Trophoblast cell (in vitro differentiated cells and primary cell): ENCODE measurements at regions not wholly inside any gene's neighbourhood (a gene's known extent, or its start where the extent isn't known, plus 50 kb on each side); places are given as distances from the start of the nearest gene placed in this dataset.

Experiments used
- DNase-seq, 2 donors: peaks; one replicate each; pipeline ENCODE4 v3.0.0-alpha.2; 2016
- H2AFZ ChIP-seq: 2 replicates; pipeline ENCODE4 v1.6.1; 2013; ENCODE audit warnings: low read length, moderate library complexity, mild to moderate bottlenecking; ENCODE audit not compliant: insufficient read depth, poor library complexity
- H2AK5ac ChIP-seq: 2 replicates; pipeline ENCODE4 v1.6.1; 2013; ENCODE audit warnings: mild to moderate bottlenecking, low read length
- H2BK120ac ChIP-seq: 2 replicates; pipeline ENCODE4 v1.6.1; 2013; ENCODE audit warnings: low read length, mild to moderate bottlenecking, moderate library complexity; ENCODE audit not compliant: insufficient read depth, poor library complexity
- H2BK12ac ChIP-seq: 2 replicates; pipeline ENCODE4 v1.6.1; 2013; ENCODE audit warnings: mild to moderate bottlenecking, low read length, moderate library complexity
- H2BK5ac ChIP-seq: 2 replicates; pipeline ENCODE4 v1.6.1; 2013; ENCODE audit warnings: low read length, low read depth, moderate library complexity, mild to moderate bottlenecking; ENCODE audit not compliant: poor library complexity
- H3K14ac ChIP-seq: 2 replicates; pipeline ENCODE4 v1.6.1; 2013; ENCODE audit warnings: mild to moderate bottlenecking, low read length
- H3K18ac ChIP-seq: 2 replicates; pipeline ENCODE4 v1.6.1; 2013; ENCODE audit warnings: mild to moderate bottlenecking, low read length
- H3K23ac ChIP-seq: 2 replicates; pipeline ENCODE4 v1.6.1; 2013; ENCODE audit warnings: low read length
- H3K27ac ChIP-seq: 2 replicates; pipeline ENCODE4 v1.5.1; 2013; ENCODE audit warnings: low read depth, mild to moderate bottlenecking, inconsistent platforms, low read length, moderate library complexity
- H3K27me3 ChIP-seq: 2 replicates; pipeline ENCODE4 v1.6.1; 2013; ENCODE audit warnings: inconsistent platforms, mild to moderate bottlenecking, low read length, moderate library complexity; ENCODE audit not compliant: insufficient read depth
- H3K36me3 ChIP-seq, 2 experiments: 1 replicate in 1 of 2; 2 replicates in 1 of 2; pipeline ENCODE4 v1.6.1; 2013; ENCODE audit warnings: low read length in 2 of 2, mild to moderate bottlenecking in 2 of 2, moderate library complexity in 1 of 2; ENCODE audit not compliant: insufficient read depth in 2 of 2, control insufficient read depth in 1 of 2
- H3K4ac ChIP-seq: 2 replicates; pipeline ENCODE4 v1.6.1; 2013; ENCODE audit warnings: low read depth, mild to moderate bottlenecking, low read length, moderate library complexity
- H3K4me1 ChIP-seq, 2 experiments: 1 replicate in 1 of 2; 2 replicates in 1 of 2; pipeline ENCODE4 v1.6.1; 2013; ENCODE audit warnings: low read length in 2 of 2, mild to moderate bottlenecking in 2 of 2, moderate library complexity in 1 of 2; ENCODE audit not compliant: insufficient read depth in 2 of 2, control insufficient read depth in 1 of 2
- H3K4me2 ChIP-seq: 2 replicates; pipeline ENCODE4 v1.6.1; 2013; ENCODE audit warnings: inconsistent platforms, mild to moderate bottlenecking, low read length, moderate library complexity
- H3K4me3 ChIP-seq: 2 replicates; pipeline ENCODE4 v1.5.1; 2013; ENCODE audit warnings: mild to moderate bottlenecking, low read depth, low read length, inconsistent platforms
- H3K79me1 ChIP-seq: one replicate; pipeline ENCODE4 v1.6.1; 2013; ENCODE audit warnings: low read length
- H3K79me2 ChIP-seq: 2 replicates; pipeline ENCODE4 v1.6.1; 2013; ENCODE audit warnings: low read length, mild to moderate bottlenecking; ENCODE audit not compliant: control insufficient read depth, insufficient read depth, poor library complexity
- H3K9ac ChIP-seq: 2 replicates; pipeline ENCODE4 v1.6.1; 2013; ENCODE audit warnings: mild to moderate bottlenecking, low read length
- H3K9me3 ChIP-seq: 2 replicates; pipeline ENCODE4 v1.6.1; 2013; ENCODE audit warnings: low read depth, mild to moderate bottlenecking, control low read depth, inconsistent platforms, low read length; ENCODE audit not compliant: insufficient read depth
- H4K12ac ChIP-seq: 2 replicates; pipeline ENCODE4 v1.6.1; 2013; ENCODE audit warnings: low read depth, mild to moderate bottlenecking, low read length, moderate library complexity
- H4K8ac ChIP-seq: 2 replicates; pipeline ENCODE4 v1.6.1; 2013; ENCODE audit warnings: low read depth, mild to moderate bottlenecking, low read length, moderate library complexity
- H4K91ac ChIP-seq: one replicate; pipeline ENCODE4 v1.6.1; 2013; ENCODE audit warnings: low read depth, mild to moderate bottlenecking, low read length, moderate library complexity
- WGBS: extraction: QIAGEN DNeasy Blood & Tissue Kit; methylation state at CpG from one replicate; pipeline ENCODE4 v1.1.7; 2013; ENCODE audit warnings: missing lambda C conversion rate; ENCODE audit not compliant: insufficient read length, insufficient coverage; ENCODE audit errors: extremely low coverage; 5-methylcytosine and 5-hydroxymethylcytosine counted together

DNA sequence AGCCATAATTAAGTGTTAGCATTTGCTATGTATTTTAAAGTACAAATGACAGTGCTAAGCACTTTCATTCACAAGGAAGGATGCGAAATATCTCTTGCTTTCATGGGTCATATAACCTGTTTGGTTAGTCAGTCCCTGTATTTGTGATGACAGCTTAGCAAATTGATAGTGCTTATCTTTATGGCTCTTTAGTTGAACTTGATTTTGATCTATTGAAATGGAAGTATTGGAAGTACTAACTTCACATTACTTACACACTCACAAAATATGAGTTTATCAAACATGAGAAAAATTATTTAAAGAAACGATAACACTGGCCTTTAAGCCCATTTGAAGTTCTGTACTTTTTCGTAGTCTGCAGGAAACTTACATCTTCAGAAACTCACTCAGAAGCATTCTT, 97.4 kb upstream of the NEUROD1 start:
- H3K4me3 ChIP-seq = no peak overlapping the region
- peaks cover 4% of the 10 kb centered on the region for H3K79me2 ChIP-seq
- H3K27ac ChIP-seq = no peak overlapping the region
- H3K27me3 ChIP-seq = no peaks in the 10 kb centered on the region
- H2BK5ac ChIP-seq = no peak overlapping the region
- no peak overlapping the region for H3K14ac ChIP-seq
- H3K9me3 ChIP-seq = no peaks in the 10 kb centered on the region
- WGBS = no CpG with 5 or more reads among the region's 3 CpGs
- no peak overlapping the region for H4K12ac ChIP-seq
- H3K4ac ChIP-seq = no peak overlapping the region
- H2AFZ ChIP-seq = no peak overlapping the region
- no peak overlapping the region for H3K18ac ChIP-seq
- no peaks in the 10 kb centered on the region for H3K36me3 ChIP-seq
- peaks cover 13% of the 10 kb centered on the region for H3K79me1 ChIP-seq
- DNase-seq = peak in 1 of 2 donors; percentile 69
- no peak overlapping the region for H2BK120ac ChIP-seq
- H2BK12ac ChIP-seq = no peak overlapping the region
- no peak overlapping the region for H3K9ac ChIP-seq
- no peak overlapping the region for H3K23ac ChIP-seq
- H4K91ac ChIP-seq = no peak overlapping the region
- H3K4me1 ChIP-seq = peaks cover 12 to 19% of the 10 kb centered on the region in 2 experiments
- no peak overlapping the region for H2AK5ac ChIP-seq
- no peak overlapping the region for H3K4me2 ChIP-seq
- no peak overlapping the region for H4K8ac ChIP-seq

DNA sequence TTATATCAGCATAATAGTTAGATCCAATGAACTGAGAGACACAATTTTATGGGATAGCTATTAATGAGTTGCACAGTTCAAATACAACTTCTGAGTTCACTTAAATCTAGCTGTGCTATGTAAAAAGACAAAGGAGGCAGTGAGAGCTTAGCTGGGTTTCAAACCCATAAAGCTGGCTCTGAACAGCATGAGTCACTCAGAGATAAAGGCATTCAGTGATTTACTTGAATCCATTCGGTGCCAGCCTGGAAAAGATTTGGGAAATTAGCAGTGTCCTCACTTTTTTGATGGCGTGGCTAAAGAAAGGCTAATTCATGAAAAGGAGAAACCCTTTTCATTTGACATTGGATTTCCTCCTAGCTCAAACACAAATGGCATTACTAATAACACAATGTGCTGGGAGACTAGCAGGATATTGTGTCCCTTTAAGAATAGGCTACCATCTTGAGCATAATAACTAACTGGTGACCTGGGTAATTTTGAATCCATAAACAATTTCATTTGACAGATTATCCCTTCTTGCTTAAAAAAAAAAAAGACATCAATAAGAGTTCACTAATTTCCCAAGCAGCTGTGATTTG, 98.4 kb upstream of the NEUROD1 start:
- H3K23ac ChIP-seq = no peak overlapping the region
- peaks cover 4% of the 10 kb centered on the region for H3K79me2 ChIP-seq
- H3K4me1 ChIP-seq = peaks cover 12 to 22% of the 10 kb centered on the region in 2 experiments
- no peak for DNase-seq
- H3K18ac ChIP-seq = no peak overlapping the region
- no peak overlapping the region for H4K8ac ChIP-seq
- no peak overlapping the region for H2AFZ ChIP-seq
- peak overlapping the region; percentile 46 for H2BK5ac ChIP-seq
- H4K91ac ChIP-seq = no peak overlapping the region
- no peak overlapping the region for H3K9ac ChIP-seq
- no peak overlapping the region for H3K4me3 ChIP-seq
- H4K12ac ChIP-seq = no peak overlapping the region
- H2BK120ac ChIP-seq = no peak overlapping the region
- no peak overlapping the region for H3K4ac ChIP-seq
- H2AK5ac ChIP-seq = no peak overlapping the region
- H3K4me2 ChIP-seq = no peak overlapping the region
- no peaks in the 10 kb centered on the region for H3K36me3 ChIP-seq
- no peaks in the 10 kb centered on the region for H3K9me3 ChIP-seq
- no peak overlapping the region for H3K14ac ChIP-seq
- peaks cover 17% of the 10 kb centered on the region for H3K79me1 ChIP-seq
- no CpG with 5 or more reads among the region's 2 CpGs for WGBS
- no peaks in the 10 kb centered on the region for H3K27me3 ChIP-seq
- no peak overlapping the region for H2BK12ac ChIP-seq
- H3K27ac ChIP-seq = peak overlapping the region; percentile 92

DNA sequence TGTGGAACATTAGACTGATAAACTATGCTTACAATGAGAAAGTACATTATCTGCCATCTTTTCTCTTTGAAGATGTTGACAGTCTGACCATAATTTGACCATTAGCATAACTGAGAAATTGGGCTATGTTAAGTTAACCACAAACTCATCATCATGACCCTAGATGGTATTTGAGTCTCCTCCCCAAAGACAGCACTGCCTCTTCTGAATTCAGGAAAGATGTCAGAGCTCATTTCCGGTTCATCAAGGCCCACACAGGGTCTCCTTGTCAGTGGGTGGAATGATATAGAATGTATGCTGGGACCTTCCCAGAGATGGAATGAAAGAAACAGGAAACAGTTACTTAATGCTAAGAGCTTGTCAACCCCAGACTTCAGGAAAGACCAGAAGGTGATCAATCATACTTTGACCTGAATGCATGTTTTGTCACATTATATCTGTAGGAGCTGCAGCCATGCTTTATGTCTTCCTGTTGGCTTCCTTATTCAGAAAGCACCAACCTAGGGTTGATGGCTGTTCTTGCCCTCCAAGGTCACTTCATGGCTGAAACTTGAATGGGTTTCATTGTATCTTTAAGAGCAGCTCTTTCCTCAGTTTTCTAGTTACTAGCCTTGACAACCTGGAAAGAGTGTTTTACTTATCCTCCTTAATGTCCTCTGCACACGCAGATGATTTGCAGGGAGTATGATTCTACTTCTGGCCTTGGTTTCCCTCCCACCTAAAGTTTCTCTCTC, 99.1 kb upstream of the NEUROD1 start:
- no peak overlapping the region for H3K18ac ChIP-seq
- H2AFZ ChIP-seq = no peak overlapping the region
- no CpG with 5 or more reads among the region's 2 CpGs for WGBS
- peaks cover 12 to 25% of the 10 kb centered on the region in 2 experiments for H3K4me1 ChIP-seq
- peaks cover 4% of the 10 kb centered on the region for H3K79me2 ChIP-seq
- H3K9ac ChIP-seq = no peak overlapping the region
- no peaks in the 10 kb centered on the region for H3K36me3 ChIP-seq
- no peak overlapping the region for H3K23ac ChIP-seq
- no peak overlapping the region for H3K4ac ChIP-seq
- peaks cover 18% of the 10 kb centered on the region for H3K79me1 ChIP-seq
- H3K4me2 ChIP-seq = no peak overlapping the region
- peak in 1 of 2 donors; percentile 4 for DNase-seq
- H3K14ac ChIP-seq = peak overlapping the region; percentile 4
- no peak overlapping the region for H3K4me3 ChIP-seq
- H3K9me3 ChIP-seq = no peaks in the 10 kb centered on the region
- H4K91ac ChIP-seq = no peak overlapping the region
- peak overlapping the region; percentile 75 for H2BK120ac ChIP-seq
- no peak overlapping the region for H4K12ac ChIP-seq
- H4K8ac ChIP-seq = no peak overlapping the region
- peak overlapping the region; percentile 92 for H3K27ac ChIP-seq
- no peak overlapping the region for H2BK12ac ChIP-seq
- peak overlapping the region; percentile 72 for H2BK5ac ChIP-seq
- H2AK5ac ChIP-seq = no peak overlapping the region
- no peaks in the 10 kb centered on the region for H3K27me3 ChIP-seq

- peak overlapping the region; percentile 17 for H3K4me2 ChIP-seq
- no peak overlapping the region for H3K4me3 ChIP-seq
- no peak overlapping the region for H3K18ac ChIP-seq
- peak; percentile 68 to 73 for DNase-seq
- peak overlapping the region; percentile 75 for H2BK120ac ChIP-seq
- H3K9me3 ChIP-seq = no peaks in the 10 kb centered on the region
- no peak overlapping the region for H4K8ac ChIP-seq
- no peak overlapping the region for H4K91ac ChIP-seq
- H3K79me1 ChIP-seq = peaks cover 18% of the 10 kb centered on the region
- no peaks in the 10 kb centered on the region for H3K36me3 ChIP-seq
- no peak overlapping the region for H3K23ac ChIP-seq
- no peak overlapping the region for H2BK12ac ChIP-seq
- no peak overlapping the region for H2AFZ ChIP-seq
- H3K27me3 ChIP-seq = no peaks in the 10 kb centered on the region
- H4K12ac ChIP-seq = no peak overlapping the region
- no peak overlapping the region for H3K14ac ChIP-seq
- H2AK5ac ChIP-seq = no peak overlapping the region
- H3K27ac ChIP-seq = peak overlapping the region; percentile 92
- WGBS = no CpG with 5 or more reads among the region's 1 CpG
- peaks cover 4% of the 10 kb centered on the region for H3K79me2 ChIP-seq
- no peak overlapping the region for H3K4ac ChIP-seq
- no peak overlapping the region for H3K9ac ChIP-seq
- peak overlapping the region; percentile 72 for H2BK5ac ChIP-seq
- H3K4me1 ChIP-seq = peaks cover 12 to 25% of the 10 kb centered on the region in 2 experiments
Observed at GRCh38 chr2:181780047-181780651, 99.8 kb upstream of the NEUROD1 start.
